ENCODE measurements at regions not wholly inside any gene's neighbourhood (a gene's known extent, or its start where the extent isn't known, plus 50 kb on each side); places are given as distances from the start of the nearest gene placed in this dataset.

- intact Hi-C loops (cut with micrococcal nuclease; ENCODE audit: unreplicated experiment), result no loop called here
- Histone ChIP-seq H3K9me3 (ENCODE audit: control insufficient read depth, insufficient read depth, low read depth, low read length) (no peaks in the 10 kb centered on the region), H3K27ac (ENCODE audit: low read length) (no peak overlapping the region), H3K4me3 (ENCODE audit: low read depth in 2 of 2, low read length in 2 of 2) (no peak overlapping the region), H3K27me3 (ENCODE audit: control insufficient read depth, insufficient read depth, low read length) (no peaks in the 10 kb centered on the region), H3K4me1 (ENCODE audit: control insufficient read depth, insufficient read depth, low read length) (no peaks in the 10 kb centered on the region), H3K36me3 (ENCODE audit: control insufficient read depth, insufficient read depth, low read length) (no peaks in the 10 kb centered on the region)
- in situ Hi-C loops (cut with HindIII; ENCODE audit: low pct_unique_long_range_greater_than_20kb, low sequenced_read_pairs), result no loop called here
- CTCF ChIA-PET, result no interaction called here
- TF ChIP-seq TCF7L2 (IDR thresholded peaks at IDR 0.05; ENCODE audit: low read depth, low read length) (no peak), SIN3A (IDR thresholded peaks at IDR 0.05; ENCODE audit: borderline replicate concordance, insufficient read depth, low read depth, low read length) (no peak), POLR2AphosphoS5 (IDR thresholded peaks at IDR 0.05; ENCODE audit: low read depth, low read length) (no peak)
- TF ChIP-seq, protein P1, sequence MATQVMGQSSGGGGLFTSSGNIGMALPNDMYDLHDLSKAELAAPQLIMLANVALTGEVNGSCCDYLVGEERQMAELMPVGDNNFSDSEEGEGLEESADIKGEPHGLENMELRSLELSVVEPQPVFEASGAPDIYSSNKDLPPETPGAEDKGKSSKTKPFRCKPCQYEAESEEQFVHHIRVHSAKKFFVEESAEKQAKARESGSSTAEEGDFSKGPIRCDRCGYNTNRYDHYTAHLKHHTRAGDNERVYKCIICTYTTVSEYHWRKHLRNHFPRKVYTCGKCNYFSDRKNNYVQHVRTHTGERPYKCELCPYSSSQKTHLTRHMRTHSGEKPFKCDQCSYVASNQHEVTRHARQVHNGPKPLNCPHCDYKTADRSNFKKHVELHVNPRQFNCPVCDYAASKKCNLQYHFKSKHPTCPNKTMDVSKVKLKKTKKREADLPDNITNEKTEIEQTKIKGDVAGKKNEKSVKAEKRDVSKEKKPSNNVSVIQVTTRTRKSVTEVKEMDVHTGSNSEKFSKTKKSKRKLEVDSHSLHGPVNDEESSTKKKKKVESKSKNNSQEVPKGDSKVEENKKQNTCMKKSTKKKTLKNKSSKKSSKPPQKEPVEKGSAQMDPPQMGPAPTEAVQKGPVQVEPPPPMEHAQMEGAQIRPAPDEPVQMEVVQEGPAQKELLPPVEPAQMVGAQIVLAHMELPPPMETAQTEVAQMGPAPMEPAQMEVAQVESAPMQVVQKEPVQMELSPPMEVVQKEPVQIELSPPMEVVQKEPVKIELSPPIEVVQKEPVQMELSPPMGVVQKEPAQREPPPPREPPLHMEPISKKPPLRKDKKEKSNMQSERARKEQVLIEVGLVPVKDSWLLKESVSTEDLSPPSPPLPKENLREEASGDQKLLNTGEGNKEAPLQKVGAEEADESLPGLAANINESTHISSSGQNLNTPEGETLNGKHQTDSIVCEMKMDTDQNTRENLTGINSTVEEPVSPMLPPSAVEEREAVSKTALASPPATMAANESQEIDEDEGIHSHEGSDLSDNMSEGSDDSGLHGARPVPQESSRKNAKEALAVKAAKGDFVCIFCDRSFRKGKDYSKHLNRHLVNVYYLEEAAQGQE (IDR thresholded peaks at IDR 0.05; ENCODE audit: insufficient read depth in 1 of 2, low read depth in 2 of 2, low read length in 1 of 2), result no peak
- TF ChIP-seq, protein P2, sequence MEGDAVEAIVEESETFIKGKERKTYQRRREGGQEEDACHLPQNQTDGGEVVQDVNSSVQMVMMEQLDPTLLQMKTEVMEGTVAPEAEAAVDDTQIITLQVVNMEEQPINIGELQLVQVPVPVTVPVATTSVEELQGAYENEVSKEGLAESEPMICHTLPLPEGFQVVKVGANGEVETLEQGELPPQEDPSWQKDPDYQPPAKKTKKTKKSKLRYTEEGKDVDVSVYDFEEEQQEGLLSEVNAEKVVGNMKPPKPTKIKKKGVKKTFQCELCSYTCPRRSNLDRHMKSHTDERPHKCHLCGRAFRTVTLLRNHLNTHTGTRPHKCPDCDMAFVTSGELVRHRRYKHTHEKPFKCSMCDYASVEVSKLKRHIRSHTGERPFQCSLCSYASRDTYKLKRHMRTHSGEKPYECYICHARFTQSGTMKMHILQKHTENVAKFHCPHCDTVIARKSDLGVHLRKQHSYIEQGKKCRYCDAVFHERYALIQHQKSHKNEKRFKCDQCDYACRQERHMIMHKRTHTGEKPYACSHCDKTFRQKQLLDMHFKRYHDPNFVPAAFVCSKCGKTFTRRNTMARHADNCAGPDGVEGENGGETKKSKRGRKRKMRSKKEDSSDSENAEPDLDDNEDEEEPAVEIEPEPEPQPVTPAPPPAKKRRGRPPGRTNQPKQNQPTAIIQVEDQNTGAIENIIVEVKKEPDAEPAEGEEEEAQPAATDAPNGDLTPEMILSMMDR (IDR thresholded peaks at IDR 0.05), result no peak
- BruUV-seq (replicated peaks), result no TSS peak
- no peak for ATAC-seq
- POLR2A ChIA-PET, result no interaction called here
- DNase-seq (ENCODE audit: low read depth, low spot score), result no peak
Measured at GRCh38 chr4:57448901-57449300, 338.7 kb upstream of the IGFBP7 start.

DNA sequence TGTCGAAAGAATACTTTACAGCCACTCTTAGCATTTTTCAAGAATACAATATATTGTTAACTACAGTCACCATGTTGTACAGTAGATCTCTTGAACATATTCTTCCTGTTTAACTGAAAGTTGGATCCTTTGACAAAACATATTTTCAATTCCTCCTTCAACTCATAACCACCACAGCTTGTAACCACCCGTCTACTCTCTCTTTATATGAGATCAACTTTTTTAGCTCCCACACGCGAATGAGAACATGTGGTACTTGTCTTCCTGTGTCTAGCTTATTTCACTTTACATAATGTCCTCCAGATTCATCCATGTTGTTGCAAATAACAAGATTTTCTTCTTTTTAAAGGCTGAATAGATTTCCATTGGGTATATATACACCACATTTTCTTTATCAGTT lies 338.3 kb upstream of the IGFBP7 start:
- ChIA-PET POLR2A (no interaction called here), CTCF (no interaction called here)
- BruUV-seq (replicated peaks), result no TSS peak
- Histone ChIP-seq H3K9me3 (ENCODE audit: control insufficient read depth, insufficient read depth, low read depth, low read length) (no peaks in the 10 kb centered on the region), H3K36me3 (ENCODE audit: control insufficient read depth, insufficient read depth, low read length) (no peaks in the 10 kb centered on the region), H3K27ac (ENCODE audit: low read length) (no peak overlapping the region), H3K4me1 (ENCODE audit: control insufficient read depth, insufficient read depth, low read length) (no peaks in the 10 kb centered on the region), H3K27me3 (ENCODE audit: control insufficient read depth, insufficient read depth, low read length) (no peaks in the 10 kb centered on the region), H3K4me3 (ENCODE audit: low read depth in 2 of 2, low read length in 2 of 2) (no peak overlapping the region)
- intact Hi-C loops (cut with micrococcal nuclease; ENCODE audit: unreplicated experiment), result no loop called here
- in situ Hi-C loops (cut with HindIII; ENCODE audit: low pct_unique_long_range_greater_than_20kb, low sequenced_read_pairs), result no loop called here
- DNase-seq (ENCODE audit: low read depth, low spot score) (no peak), ATAC-seq (no peak)
- TF ChIP-seq TCF7L2 (IDR thresholded peaks at IDR 0.05; ENCODE audit: low read depth, low read length) (no peak), POLR2AphosphoS5 (IDR thresholded peaks at IDR 0.05; ENCODE audit: low read depth, low read length) (no peak), SIN3A (IDR thresholded peaks at IDR 0.05; ENCODE audit: borderline replicate concordance, insufficient read depth, low read depth, low read length) (no peak)
- TF ChIP-seq, protein P1 (IDR thresholded peaks at IDR 0.05; ENCODE audit: insufficient read depth in 1 of 2, low read depth in 2 of 2, low read length in 1 of 2), result no peak
- TF ChIP-seq, protein P2 (IDR thresholded peaks at IDR 0.05), result no peak
